ENCODE measurements at regions not wholly inside any gene's neighbourhood (a gene's known extent, or its start where the extent isn't known, plus 50 kb on each side); places are given as distances from the start of the nearest gene placed in this dataset.
"Not testable (repeated sequence)": the region's sequence is repeated elsewhere in the genome, so short reads cannot be mapped to it uniquely, and the experiment has no call there.

DNA sequence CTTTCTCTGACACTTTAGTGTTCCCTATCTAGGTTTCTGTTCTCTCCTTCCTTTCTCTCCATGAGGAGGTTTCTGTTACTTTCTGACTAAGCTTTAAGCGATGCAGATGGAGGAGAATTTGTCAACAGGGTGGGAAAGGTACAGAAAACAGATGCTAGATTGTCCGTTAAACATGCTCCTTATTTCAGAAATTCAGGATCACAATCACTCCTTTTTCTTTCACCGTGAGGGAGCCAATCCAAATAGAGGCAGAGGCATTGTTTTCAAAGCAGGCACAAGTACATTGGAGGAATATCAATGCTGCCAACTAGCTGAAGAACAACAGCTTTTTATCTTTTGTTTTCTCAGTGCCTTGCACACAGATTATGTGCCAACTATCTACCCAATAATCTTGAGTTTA is 215.7 kb upstream of the FOLH1 start:
- Histone ChIP-seq H3K9ac (ENCODE audit: low read length) (no peak overlapping the region), H3F3A (ENCODE audit: low read length, unreplicated experiment) (no peaks in the 10 kb centered on the region), H3K9me2 (replicated peaks; ENCODE audit: low read length) (no peaks in the 10 kb centered on the region), H2AFZ (ENCODE audit: low read length) (no peak overlapping the region), H3K9me3 (ENCODE audit: low read length) (no peaks in the 10 kb centered on the region), H3K4me2 (ENCODE audit: low read length) (no peak overlapping the region), H3K4me1 (ENCODE audit: insufficient read depth, low read length) (no peaks in the 10 kb centered on the region), H3K27ac (ENCODE audit: low read length) (no peak overlapping the region), H3K36me3 (ENCODE audit: low read depth, low read length) (no peaks in the 10 kb centered on the region), H3K79me2 (ENCODE audit: low read length) (no peaks in the 10 kb centered on the region), H4K20me1 (ENCODE audit: low read length) (no peaks in the 10 kb centered on the region), H3K27me3 (ENCODE audit: low read length) (no peaks in the 10 kb centered on the region), H3K4me3 (ENCODE audit: low read length) (no peak overlapping the region)
- TF ChIP-seq, protein P1, sequence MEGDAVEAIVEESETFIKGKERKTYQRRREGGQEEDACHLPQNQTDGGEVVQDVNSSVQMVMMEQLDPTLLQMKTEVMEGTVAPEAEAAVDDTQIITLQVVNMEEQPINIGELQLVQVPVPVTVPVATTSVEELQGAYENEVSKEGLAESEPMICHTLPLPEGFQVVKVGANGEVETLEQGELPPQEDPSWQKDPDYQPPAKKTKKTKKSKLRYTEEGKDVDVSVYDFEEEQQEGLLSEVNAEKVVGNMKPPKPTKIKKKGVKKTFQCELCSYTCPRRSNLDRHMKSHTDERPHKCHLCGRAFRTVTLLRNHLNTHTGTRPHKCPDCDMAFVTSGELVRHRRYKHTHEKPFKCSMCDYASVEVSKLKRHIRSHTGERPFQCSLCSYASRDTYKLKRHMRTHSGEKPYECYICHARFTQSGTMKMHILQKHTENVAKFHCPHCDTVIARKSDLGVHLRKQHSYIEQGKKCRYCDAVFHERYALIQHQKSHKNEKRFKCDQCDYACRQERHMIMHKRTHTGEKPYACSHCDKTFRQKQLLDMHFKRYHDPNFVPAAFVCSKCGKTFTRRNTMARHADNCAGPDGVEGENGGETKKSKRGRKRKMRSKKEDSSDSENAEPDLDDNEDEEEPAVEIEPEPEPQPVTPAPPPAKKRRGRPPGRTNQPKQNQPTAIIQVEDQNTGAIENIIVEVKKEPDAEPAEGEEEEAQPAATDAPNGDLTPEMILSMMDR (conservative IDR thresholded peaks at IDR 0.05; ENCODE audit: low read depth, low read length), result no peak
- TF ChIP-seq EZH2 (IDR thresholded peaks at IDR 0.05; ENCODE audit: low read length, unreplicated experiment), result no peak
- TF ChIP-seq EZH2phosphoT487 (IDR thresholded peaks at IDR 0.05; ENCODE audit: borderline replicate concordance, low read length), result no peak
- BruUV-seq (replicated peaks), result no TSS peak
- ChIA-PET POLR2A (ENCODE audit: unreplicated experiment) (no interaction called here), CTCF (no interaction called here)
- intact Hi-C loops (cut with micrococcal nuclease), result no loop called here
- ATAC-seq, result no peak
- DNase-seq, result no peak

DNA sequence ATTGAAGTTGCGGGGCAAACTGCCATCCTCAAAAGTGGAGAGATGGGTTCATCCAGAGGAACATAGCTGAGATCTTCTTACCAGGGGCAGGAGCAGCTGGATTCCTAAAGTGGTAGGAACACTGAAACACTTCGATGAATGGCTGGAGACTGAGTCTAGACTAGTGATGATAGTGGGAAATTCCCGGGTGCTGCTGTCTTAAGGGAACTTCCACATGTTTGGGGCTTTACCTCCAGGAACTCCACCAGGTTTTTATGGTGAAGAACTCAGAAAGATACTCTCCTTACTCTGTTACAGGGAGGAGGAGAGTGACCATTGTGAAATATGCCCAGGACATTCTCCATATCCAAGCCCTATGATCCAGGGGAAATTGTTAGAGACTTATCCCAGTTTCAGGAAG is 210.5 kb upstream of the FOLH1 start:
- H3K27ac ChIP-seq (ENCODE audit: low read length); H2AFZ ChIP-seq (ENCODE audit: low read length); H3K4me3 ChIP-seq (ENCODE audit: low read length); H3K4me2 ChIP-seq (ENCODE audit: low read length); H3K9me3 ChIP-seq (ENCODE audit: low read length); H3K9ac ChIP-seq (ENCODE audit: low read length); BruUV-seq (replicated peaks); intact Hi-C loops (cut with micrococcal nuclease); POLR2A ChIA-PET (ENCODE audit: unreplicated experiment); DNase-seq; H3F3A ChIP-seq (ENCODE audit: low read length, unreplicated experiment); H3K27me3 ChIP-seq (ENCODE audit: low read length); H3K9me2 ChIP-seq (replicated peaks; ENCODE audit: low read length); H3K4me1 ChIP-seq (ENCODE audit: insufficient read depth, low read length); H4K20me1 ChIP-seq (ENCODE audit: low read length); ATAC-seq; H3K79me2 ChIP-seq (ENCODE audit: low read length); CTCF ChIA-PET; H3K36me3 ChIP-seq (ENCODE audit: low read depth, low read length): not testable (repeated sequence)

DNA sequence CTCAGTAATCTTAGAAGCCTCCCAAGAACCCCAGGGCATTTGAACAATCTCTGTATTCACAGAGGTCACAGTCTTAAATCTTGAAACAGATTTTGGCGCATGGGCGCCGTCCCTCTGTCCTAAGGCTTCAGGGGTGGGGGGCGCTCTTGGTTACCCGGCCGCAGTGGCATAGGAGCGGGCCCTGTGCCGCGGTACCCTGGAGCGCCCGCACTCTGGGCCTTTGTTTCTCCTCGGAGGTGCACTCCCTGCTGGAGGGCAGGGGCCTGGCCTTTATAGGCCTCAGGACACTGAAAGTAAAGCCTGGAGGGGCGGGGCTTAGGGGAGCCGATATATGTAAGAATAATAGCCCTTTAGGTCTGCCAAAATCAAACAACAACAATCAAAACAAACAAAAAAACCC is 197.3 kb upstream of the FOLH1 start:
- Histone ChIP-seq H3K4me3 (ENCODE audit: low read length) (no peak overlapping the region), H3F3A (ENCODE audit: low read length, unreplicated experiment) (no peaks in the 10 kb centered on the region), H3K27me3 (ENCODE audit: low read length) (no peaks in the 10 kb centered on the region), H3K9ac (ENCODE audit: low read length) (no peak overlapping the region), H3K4me2 (ENCODE audit: low read length) (no peak overlapping the region), H3K4me1 (ENCODE audit: insufficient read depth, low read length) (no peaks in the 10 kb centered on the region), H4K20me1 (ENCODE audit: low read length) (no peaks in the 10 kb centered on the region), H3K36me3 (ENCODE audit: low read depth, low read length) (no peaks in the 10 kb centered on the region), H3K79me2 (ENCODE audit: low read length) (no peaks in the 10 kb centered on the region), H3K27ac (ENCODE audit: low read length) (no peak overlapping the region), H3K9me2 (replicated peaks; ENCODE audit: low read length) (no peaks in the 10 kb centered on the region), H3K9me3 (ENCODE audit: low read length) (no peaks in the 10 kb centered on the region), H2AFZ (ENCODE audit: low read length) (no peak overlapping the region)
- POLR2A ChIA-PET (ENCODE audit: unreplicated experiment), result no interaction called here
- DNase-seq (no peak), ATAC-seq (no peak)
- TF ChIP-seq, protein P1 (conservative IDR thresholded peaks at IDR 0.05; ENCODE audit: low read depth, low read length), result no peak
- TF ChIP-seq EZH2 (IDR thresholded peaks at IDR 0.05; ENCODE audit: low read length, unreplicated experiment) (no peak), EZH2phosphoT487 (IDR thresholded peaks at IDR 0.05; ENCODE audit: borderline replicate concordance, low read length) (no peak)
- BruUV-seq (replicated peaks), result no TSS peak
- intact Hi-C loops (cut with micrococcal nuclease), result no loop called here
- CTCF ChIA-PET, result no interaction called here

DNA sequence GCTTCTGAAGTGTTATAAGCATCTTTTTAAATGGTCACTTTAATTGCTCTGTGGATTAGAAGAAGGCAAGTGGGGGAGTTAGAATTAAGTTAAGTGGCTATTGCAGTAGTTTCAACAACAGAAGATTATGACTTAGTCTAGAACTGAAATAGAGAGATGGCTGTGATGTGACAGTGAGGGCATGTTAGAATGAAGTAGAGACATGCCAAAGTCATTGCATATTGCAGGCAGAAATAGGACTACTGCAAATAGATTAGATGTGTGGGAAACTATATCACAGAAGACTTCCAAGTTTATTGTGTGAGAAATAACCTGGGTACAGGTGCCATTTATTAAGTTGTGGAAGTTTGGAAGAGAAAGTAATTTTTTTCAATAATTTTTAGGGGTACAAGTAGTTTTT is 187.4 kb upstream of the FOLH1 start:
- BruUV-seq (replicated peaks); H3K9me3 ChIP-seq (ENCODE audit: low read length); H3K4me1 ChIP-seq (ENCODE audit: insufficient read depth, low read length); H3F3A ChIP-seq (ENCODE audit: low read length, unreplicated experiment); POLR2A ChIA-PET (ENCODE audit: unreplicated experiment); H3K9ac ChIP-seq (ENCODE audit: low read length); intact Hi-C loops (cut with micrococcal nuclease); H3K9me2 ChIP-seq (replicated peaks; ENCODE audit: low read length); H3K4me3 ChIP-seq (ENCODE audit: low read length); H3K4me2 ChIP-seq (ENCODE audit: low read length); ATAC-seq; H4K20me1 ChIP-seq (ENCODE audit: low read length); H3K27me3 ChIP-seq (ENCODE audit: low read length); DNase-seq; H3K36me3 ChIP-seq (ENCODE audit: low read depth, low read length); H3K27ac ChIP-seq (ENCODE audit: low read length); H2AFZ ChIP-seq (ENCODE audit: low read length); CTCF ChIA-PET; H3K79me2 ChIP-seq (ENCODE audit: low read length): not testable (repeated sequence)

DNA sequence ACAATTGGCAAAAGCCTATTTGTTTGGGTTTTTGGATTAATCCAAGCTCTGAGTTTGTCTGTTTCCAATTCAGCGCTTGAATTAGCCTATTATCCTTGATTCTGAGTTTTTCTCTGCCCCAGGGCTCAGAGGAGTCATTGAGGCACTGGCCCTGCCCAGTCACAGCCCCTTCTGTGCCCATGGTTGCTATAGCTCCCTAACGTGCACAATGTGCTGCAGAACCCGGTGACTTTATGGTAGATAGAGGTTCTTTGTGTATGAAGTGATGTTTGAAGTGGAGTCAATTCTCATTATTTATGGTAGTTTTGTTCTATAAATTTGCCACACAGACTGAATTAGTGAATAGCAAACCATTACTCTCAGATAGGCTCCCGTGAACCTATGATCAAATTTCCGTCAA is 182.0 kb upstream of the FOLH1 start:
- not testable (repeated sequence) for BruUV-seq (replicated peaks)

More for the DNA sequence above, 182.0 kb upstream of the FOLH1 start:
- H3K4me2 ChIP-seq (ENCODE audit: low read length); H3K9me2 ChIP-seq (replicated peaks; ENCODE audit: low read length); H2AFZ ChIP-seq (ENCODE audit: low read length); H3K4me3 ChIP-seq (ENCODE audit: low read length); DNase-seq; H3K27me3 ChIP-seq (ENCODE audit: low read length); H4K20me1 ChIP-seq (ENCODE audit: low read length); POLR2A ChIA-PET (ENCODE audit: unreplicated experiment); intact Hi-C loops (cut with micrococcal nuclease); H3K27ac ChIP-seq (ENCODE audit: low read length); H3K79me2 ChIP-seq (ENCODE audit: low read length); H3F3A ChIP-seq (ENCODE audit: low read length, unreplicated experiment); H3K4me1 ChIP-seq (ENCODE audit: insufficient read depth, low read length); CTCF ChIA-PET; H3K36me3 ChIP-seq (ENCODE audit: low read depth, low read length); H3K9ac ChIP-seq (ENCODE audit: low read length); ATAC-seq; H3K9me3 ChIP-seq (ENCODE audit: low read length): not testable (repeated sequence)

All from PC-3 (cell line).